ENCODE measurements at regions not wholly inside any gene's neighbourhood (a gene's known extent, or its start where the extent isn't known, plus 50 kb on each side); places are given as distances from the start of the nearest gene placed in this dataset.

GRCh38 chr14:89521988-89522387 is 105.0 kb upstream of the FOXN3 start:
- H3K4me1 ChIP-seq (ENCODE audit: insufficient read depth, low read length): no peaks in the 10 kb centered on the region
- H4K20me1 ChIP-seq (ENCODE audit: insufficient read depth, low read length): no peaks in the 10 kb centered on the region
- no peak for TF ChIP-seq CTCF (IDR thresholded peaks at IDR 0.05; ENCODE audit: extremely low read depth, low read depth, low read length)
- H2AFZ ChIP-seq (ENCODE audit: low read length): no peak overlapping the region
- no peak for DNase-seq (ENCODE audit: insufficient read length, low spot score, missing footprints)
- no peak overlapping the region for H3K27ac ChIP-seq (ENCODE audit: low read depth, low read length)
- H3K4me3 ChIP-seq (ENCODE audit: insufficient read depth, low read length): no peak overlapping the region
- no peaks in the 10 kb centered on the region for H3K27me3 ChIP-seq (ENCODE audit: insufficient read depth, low read length)
- no peaks in the 10 kb centered on the region for H3K9me3 ChIP-seq (ENCODE audit: low read depth, low read length)
- H3K4me2 ChIP-seq (ENCODE audit: insufficient read depth, low read length): no peak overlapping the region
- H3K79me2 ChIP-seq (ENCODE audit: insufficient read depth, low read length): no peaks in the 10 kb centered on the region
- H3K36me3 ChIP-seq (ENCODE audit: insufficient read depth, low read length): no peaks in the 10 kb centered on the region

GRCh38 chr14:89519040-89519439 is 102.0 kb upstream of the FOXN3 start:
- H3K36me3 ChIP-seq (ENCODE audit: insufficient read depth, low read length): no peaks in the 10 kb centered on the region
- H3K79me2 ChIP-seq (ENCODE audit: insufficient read depth, low read length): no peaks in the 10 kb centered on the region
- no peak for DNase-seq (ENCODE audit: insufficient read length, low spot score, missing footprints)
- no peaks in the 10 kb centered on the region for H3K9me3 ChIP-seq (ENCODE audit: low read depth, low read length)
- H2AFZ ChIP-seq (ENCODE audit: low read length): no peak overlapping the region
- no peak overlapping the region for H3K4me3 ChIP-seq (ENCODE audit: insufficient read depth, low read length)
- no peaks in the 10 kb centered on the region for H4K20me1 ChIP-seq (ENCODE audit: insufficient read depth, low read length)
- no peaks in the 10 kb centered on the region for H3K4me1 ChIP-seq (ENCODE audit: insufficient read depth, low read length)
- H3K27me3 ChIP-seq (ENCODE audit: insufficient read depth, low read length): no peaks in the 10 kb centered on the region
- no peak overlapping the region for H3K27ac ChIP-seq (ENCODE audit: low read depth, low read length)
- no peak overlapping the region for H3K4me2 ChIP-seq (ENCODE audit: insufficient read depth, low read length)
- no peak for TF ChIP-seq CTCF (IDR thresholded peaks at IDR 0.05; ENCODE audit: extremely low read depth, low read depth, low read length)

- Histone ChIP-seq H3K79me2 (ENCODE audit: insufficient read depth, low read length) (no peaks in the 10 kb centered on the region), H3K27ac (ENCODE audit: low read depth, low read length) (no peak overlapping the region), H3K4me1 (ENCODE audit: insufficient read depth, low read length) (no peaks in the 10 kb centered on the region), H3K36me3 (ENCODE audit: insufficient read depth, low read length) (no peaks in the 10 kb centered on the region), H2AFZ (ENCODE audit: low read length) (no peak overlapping the region), H4K20me1 (ENCODE audit: insufficient read depth, low read length) (no peaks in the 10 kb centered on the region), H3K4me2 (ENCODE audit: insufficient read depth, low read length) (no peak overlapping the region), H3K27me3 (ENCODE audit: insufficient read depth, low read length) (no peaks in the 10 kb centered on the region), H3K4me3 (ENCODE audit: insufficient read depth, low read length) (no peak overlapping the region), H3K9me3 (ENCODE audit: low read depth, low read length) (no peaks in the 10 kb centered on the region)
- no peak for TF ChIP-seq CTCF (IDR thresholded peaks at IDR 0.05; ENCODE audit: extremely low read depth, low read depth, low read length)
- no peak for DNase-seq (ENCODE audit: insufficient read length, low spot score, missing footprints)
Observed at GRCh38 chr14:89516173-89516572, 99.1 kb upstream of the FOXN3 start.

GRCh38 chr14:89514601-89515000 is 97.6 kb upstream of the FOXN3 start:
- Histone ChIP-seq H2AFZ (ENCODE audit: low read length) (no peak overlapping the region), H4K20me1 (ENCODE audit: insufficient read depth, low read length) (no peaks in the 10 kb centered on the region), H3K79me2 (ENCODE audit: insufficient read depth, low read length) (no peaks in the 10 kb centered on the region), H3K4me3 (ENCODE audit: insufficient read depth, low read length) (no peak overlapping the region), H3K27ac (ENCODE audit: low read depth, low read length) (no peak overlapping the region), H3K4me1 (ENCODE audit: insufficient read depth, low read length) (peaks cover 7% of the 10 kb centered on the region), H3K27me3 (ENCODE audit: insufficient read depth, low read length) (no peaks in the 10 kb centered on the region), H3K4me2 (ENCODE audit: insufficient read depth, low read length) (no peak overlapping the region), H3K36me3 (ENCODE audit: insufficient read depth, low read length) (no peaks in the 10 kb centered on the region), H3K9me3 (ENCODE audit: low read depth, low read length) (no peaks in the 10 kb centered on the region)
- TF ChIP-seq CTCF (IDR thresholded peaks at IDR 0.05; ENCODE audit: extremely low read depth, low read depth, low read length): no peak
- DNase-seq (ENCODE audit: insufficient read length, low spot score, missing footprints): no peak

All from osteoblast (primary cell).